ENCODE measurements at regions not wholly inside any gene's neighbourhood (a gene's known extent, or its start where the extent isn't known, plus 50 kb on each side); places are given as distances from the start of the nearest gene placed in this dataset.

DNA sequence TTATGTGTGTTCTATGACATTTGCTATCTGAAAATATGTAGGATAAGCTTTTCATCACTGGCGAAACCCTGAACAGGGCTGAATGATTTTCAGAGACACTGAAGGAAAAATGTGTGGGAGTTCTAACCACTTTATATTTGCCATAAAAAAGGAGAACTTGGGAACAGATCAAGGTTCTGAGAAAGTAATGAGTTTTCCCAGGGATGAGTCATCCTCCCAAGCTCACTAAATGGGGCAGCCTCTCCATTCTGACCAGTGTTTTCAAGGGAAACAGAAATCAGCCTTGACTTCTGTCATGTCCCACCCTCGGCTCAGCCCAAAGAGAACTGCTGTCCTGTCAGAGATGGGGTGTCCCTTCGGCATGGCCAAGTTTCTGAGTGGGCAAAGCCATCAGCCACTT lies 2109.8 kb upstream of the CELF4 start:
- TF ChIP-seq, protein P1, sequence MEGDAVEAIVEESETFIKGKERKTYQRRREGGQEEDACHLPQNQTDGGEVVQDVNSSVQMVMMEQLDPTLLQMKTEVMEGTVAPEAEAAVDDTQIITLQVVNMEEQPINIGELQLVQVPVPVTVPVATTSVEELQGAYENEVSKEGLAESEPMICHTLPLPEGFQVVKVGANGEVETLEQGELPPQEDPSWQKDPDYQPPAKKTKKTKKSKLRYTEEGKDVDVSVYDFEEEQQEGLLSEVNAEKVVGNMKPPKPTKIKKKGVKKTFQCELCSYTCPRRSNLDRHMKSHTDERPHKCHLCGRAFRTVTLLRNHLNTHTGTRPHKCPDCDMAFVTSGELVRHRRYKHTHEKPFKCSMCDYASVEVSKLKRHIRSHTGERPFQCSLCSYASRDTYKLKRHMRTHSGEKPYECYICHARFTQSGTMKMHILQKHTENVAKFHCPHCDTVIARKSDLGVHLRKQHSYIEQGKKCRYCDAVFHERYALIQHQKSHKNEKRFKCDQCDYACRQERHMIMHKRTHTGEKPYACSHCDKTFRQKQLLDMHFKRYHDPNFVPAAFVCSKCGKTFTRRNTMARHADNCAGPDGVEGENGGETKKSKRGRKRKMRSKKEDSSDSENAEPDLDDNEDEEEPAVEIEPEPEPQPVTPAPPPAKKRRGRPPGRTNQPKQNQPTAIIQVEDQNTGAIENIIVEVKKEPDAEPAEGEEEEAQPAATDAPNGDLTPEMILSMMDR (conservative IDR thresholded peaks at IDR 0.05; ENCODE audit: low read depth in 2 of 2): no peak
- TF ChIP-seq EZH2phosphoT487 (IDR thresholded peaks at IDR 0.05; ENCODE audit: unreplicated experiment) (no peak), POLR2AphosphoS5 (IDR thresholded peaks at IDR 0.05; ENCODE audit: low read depth) (no peak), ZNF114 (CRISPR knock-in tag; IDR thresholded peaks at IDR 0.05) (no peak), JUNB (IDR thresholded peaks at IDR 0.05; ENCODE audit: unreplicated experiment) (no peak), EZH2 (IDR thresholded peaks at IDR 0.05; ENCODE audit: low read depth, unreplicated experiment) (no peak), CREB1 (CRISPR knock-in tag; IDR thresholded peaks at IDR 0.05; ENCODE audit: low read depth) (no peak), ZNF331 (CRISPR knock-in tag; IDR thresholded peaks at IDR 0.05; ENCODE audit: low read depth) (no peak), NANOG (IDR thresholded peaks at IDR 0.05; ENCODE audit: borderline replicate concordance) (no peak), STAT1 (IDR thresholded peaks at IDR 0.05; ENCODE audit: unreplicated experiment) (no peak)
- TF ChIP-seq, protein P2, sequence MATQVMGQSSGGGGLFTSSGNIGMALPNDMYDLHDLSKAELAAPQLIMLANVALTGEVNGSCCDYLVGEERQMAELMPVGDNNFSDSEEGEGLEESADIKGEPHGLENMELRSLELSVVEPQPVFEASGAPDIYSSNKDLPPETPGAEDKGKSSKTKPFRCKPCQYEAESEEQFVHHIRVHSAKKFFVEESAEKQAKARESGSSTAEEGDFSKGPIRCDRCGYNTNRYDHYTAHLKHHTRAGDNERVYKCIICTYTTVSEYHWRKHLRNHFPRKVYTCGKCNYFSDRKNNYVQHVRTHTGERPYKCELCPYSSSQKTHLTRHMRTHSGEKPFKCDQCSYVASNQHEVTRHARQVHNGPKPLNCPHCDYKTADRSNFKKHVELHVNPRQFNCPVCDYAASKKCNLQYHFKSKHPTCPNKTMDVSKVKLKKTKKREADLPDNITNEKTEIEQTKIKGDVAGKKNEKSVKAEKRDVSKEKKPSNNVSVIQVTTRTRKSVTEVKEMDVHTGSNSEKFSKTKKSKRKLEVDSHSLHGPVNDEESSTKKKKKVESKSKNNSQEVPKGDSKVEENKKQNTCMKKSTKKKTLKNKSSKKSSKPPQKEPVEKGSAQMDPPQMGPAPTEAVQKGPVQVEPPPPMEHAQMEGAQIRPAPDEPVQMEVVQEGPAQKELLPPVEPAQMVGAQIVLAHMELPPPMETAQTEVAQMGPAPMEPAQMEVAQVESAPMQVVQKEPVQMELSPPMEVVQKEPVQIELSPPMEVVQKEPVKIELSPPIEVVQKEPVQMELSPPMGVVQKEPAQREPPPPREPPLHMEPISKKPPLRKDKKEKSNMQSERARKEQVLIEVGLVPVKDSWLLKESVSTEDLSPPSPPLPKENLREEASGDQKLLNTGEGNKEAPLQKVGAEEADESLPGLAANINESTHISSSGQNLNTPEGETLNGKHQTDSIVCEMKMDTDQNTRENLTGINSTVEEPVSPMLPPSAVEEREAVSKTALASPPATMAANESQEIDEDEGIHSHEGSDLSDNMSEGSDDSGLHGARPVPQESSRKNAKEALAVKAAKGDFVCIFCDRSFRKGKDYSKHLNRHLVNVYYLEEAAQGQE (IDR thresholded peaks at IDR 0.05; ENCODE audit: unreplicated experiment): no peak
- TF ChIP-seq, protein P3, sequence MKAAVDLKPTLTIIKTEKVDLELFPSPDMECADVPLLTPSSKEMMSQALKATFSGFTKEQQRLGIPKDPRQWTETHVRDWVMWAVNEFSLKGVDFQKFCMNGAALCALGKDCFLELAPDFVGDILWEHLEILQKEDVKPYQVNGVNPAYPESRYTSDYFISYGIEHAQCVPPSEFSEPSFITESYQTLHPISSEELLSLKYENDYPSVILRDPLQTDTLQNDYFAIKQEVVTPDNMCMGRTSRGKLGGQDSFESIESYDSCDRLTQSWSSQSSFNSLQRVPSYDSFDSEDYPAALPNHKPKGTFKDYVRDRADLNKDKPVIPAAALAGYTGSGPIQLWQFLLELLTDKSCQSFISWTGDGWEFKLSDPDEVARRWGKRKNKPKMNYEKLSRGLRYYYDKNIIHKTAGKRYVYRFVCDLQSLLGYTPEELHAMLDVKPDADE (IDR thresholded peaks at IDR 0.05): no peak
- TF ChIP-seq, protein P4, sequence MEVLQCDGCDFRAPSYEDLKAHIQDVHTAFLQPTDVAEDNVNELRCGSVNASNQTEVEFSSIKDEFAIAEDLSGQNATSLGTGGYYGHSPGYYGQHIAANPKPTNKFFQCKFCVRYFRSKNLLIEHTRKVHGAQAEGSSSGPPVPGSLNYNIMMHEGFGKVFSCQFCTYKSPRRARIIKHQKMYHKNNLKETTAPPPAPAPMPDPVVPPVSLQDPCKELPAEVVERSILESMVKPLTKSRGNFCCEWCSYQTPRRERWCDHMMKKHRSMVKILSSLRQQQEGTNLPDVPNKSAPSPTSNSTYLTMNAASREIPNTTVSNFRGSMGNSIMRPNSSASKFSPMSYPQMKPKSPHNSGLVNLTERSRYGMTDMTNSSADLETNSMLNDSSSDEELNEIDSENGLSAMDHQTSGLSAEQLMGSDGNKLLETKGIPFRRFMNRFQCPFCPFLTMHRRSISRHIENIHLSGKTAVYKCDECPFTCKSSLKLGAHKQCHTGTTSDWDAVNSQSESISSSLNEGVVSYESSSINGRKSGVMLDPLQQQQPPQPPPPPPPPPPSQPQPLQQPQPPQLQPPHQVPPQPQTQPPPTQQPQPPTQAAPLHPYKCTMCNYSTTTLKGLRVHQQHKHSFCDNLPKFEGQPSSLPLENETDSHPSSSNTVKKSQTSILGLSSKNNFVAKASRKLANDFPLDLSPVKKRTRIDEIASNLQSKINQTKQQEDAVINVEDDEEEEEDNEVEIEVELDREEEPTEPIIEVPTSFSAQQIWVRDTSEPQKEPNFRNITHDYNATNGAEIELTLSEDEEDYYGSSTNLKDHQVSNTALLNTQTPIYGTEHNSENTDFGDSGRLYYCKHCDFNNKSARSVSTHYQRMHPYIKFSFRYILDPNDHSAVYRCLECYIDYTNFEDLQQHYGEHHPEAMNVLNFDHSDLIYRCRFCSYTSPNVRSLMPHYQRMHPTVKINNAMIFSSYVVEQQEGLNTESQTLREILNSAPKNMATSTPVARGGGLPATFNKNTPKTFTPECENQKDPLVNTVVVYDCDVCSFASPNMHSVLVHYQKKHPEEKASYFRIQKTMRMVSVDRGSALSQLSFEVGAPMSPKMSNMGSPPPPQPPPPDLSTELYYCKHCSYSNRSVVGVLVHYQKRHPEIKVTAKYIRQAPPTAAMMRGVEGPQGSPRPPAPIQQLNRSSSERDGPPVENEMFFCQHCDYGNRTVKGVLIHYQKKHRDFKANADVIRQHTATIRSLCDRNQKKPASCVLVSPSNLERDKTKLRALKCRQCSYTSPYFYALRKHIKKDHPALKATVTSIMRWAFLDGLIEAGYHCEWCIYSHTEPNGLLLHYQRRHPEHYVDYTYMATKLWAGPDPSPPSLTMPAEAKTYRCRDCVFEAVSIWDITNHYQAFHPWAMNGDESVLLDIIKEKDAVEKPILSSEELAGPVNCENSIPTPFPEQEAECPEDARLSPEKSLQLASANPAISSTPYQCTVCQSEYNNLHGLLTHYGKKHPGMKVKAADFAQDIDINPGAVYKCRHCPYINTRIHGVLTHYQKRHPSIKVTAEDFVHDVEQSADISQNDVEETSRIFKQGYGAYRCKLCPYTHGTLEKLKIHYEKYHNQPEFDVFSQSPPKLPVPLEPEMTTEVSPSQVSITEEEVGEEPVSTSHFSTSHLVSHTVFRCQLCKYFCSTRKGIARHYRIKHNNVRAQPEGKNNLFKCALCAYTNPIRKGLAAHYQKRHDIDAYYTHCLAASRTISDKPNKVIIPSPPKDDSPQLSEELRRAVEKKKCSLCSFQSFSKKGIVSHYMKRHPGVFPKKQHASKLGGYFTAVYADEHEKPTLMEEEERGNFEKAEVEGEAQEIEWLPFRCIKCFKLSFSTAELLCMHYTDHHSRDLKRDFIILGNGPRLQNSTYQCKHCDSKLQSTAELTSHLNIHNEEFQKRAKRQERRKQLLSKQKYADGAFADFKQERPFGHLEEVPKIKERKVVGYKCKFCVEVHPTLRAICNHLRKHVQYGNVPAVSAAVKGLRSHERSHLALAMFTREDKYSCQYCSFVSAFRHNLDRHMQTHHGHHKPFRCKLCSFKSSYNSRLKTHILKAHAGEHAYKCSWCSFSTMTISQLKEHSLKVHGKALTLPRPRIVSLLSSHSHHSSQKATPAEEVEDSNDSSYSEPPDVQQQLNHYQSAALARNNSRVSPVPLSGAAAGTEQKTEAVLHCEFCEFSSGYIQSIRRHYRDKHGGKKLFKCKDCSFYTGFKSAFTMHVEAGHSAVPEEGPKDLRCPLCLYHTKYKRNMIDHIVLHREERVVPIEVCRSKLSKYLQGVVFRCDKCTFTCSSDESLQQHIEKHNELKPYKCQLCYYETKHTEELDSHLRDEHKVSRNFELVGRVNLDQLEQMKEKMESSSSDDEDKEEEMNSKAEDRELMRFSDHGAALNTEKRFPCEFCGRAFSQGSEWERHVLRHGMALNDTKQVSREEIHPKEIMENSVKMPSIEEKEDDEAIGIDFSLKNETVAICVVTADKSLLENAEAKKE (CRISPR knock-in tag; IDR thresholded peaks at IDR 0.05): no peak

All from GM23338 (cell line).